IMR-90 (cell line): ENCODE measurements at regions not wholly inside any gene's neighbourhood (a gene's known extent, or its start where the extent isn't known, plus 50 kb on each side); places are given as distances from the start of the nearest gene placed in this dataset.

Experiments
- ATAC-seq: fragments of 200-7000 bp; cut with Tn5 transposase; 2 replicates; pipeline ENCODE4 v1.9.1; 2020; ENCODE audit warnings: low read depth, mild to moderate bottlenecking, moderate library complexity
- BruUV-seq: library from RNA; stranded (reverse); fragments of 400-500 nt; replicated peaks from 2 replicates; lab custom pipeline; 2021; lab: Mats Ljungman, UMichigan
- CTCF ChIA-PET: fragments of 300-600 bp; formaldehyde crosslinking; extraction: SDS; loops from one replicate; lab custom pipeline; 2021; ENCODE audit warnings: antibody characterized with exemption; lab: Yijun Ruan, JAX
- POLR2A ChIA-PET: fragments of 300-600 bp; sonication (Branson Sonifier 250); formaldehyde crosslinking; loops from one replicate; lab custom pipeline; 2022; ENCODE audit warnings: antibody characterized with exemption; ENCODE audit not compliant: unreplicated experiment; lab: Charles Lee
- DNase-seq: peaks from one replicate; pipeline ENCODE4 v3.0.0; 2013
- H2AFZ ChIP-seq: replicated peaks from 2 replicates; pipeline ENCODE3; 2013; ENCODE audit warnings: low read length, mild to moderate bottlenecking; ENCODE audit not compliant: poor library complexity
- H2AK5ac ChIP-seq: 2 replicates; pipeline ENCODE4 v1.6.1; 2013; ENCODE audit warnings: low read depth, low read length, inconsistent platforms
- H2AK9ac ChIP-seq: replicated peaks from 2 replicates; pipeline ENCODE3; 2013; ENCODE audit warnings: mild to moderate bottlenecking, low read depth, low read length, moderate library complexity; ENCODE audit not compliant: poor library complexity
- H2BK120ac ChIP-seq: 2 replicates; pipeline ENCODE4 v1.6.1; 2013; ENCODE audit warnings: low read depth, low read length, inconsistent platforms
- H2BK15ac ChIP-seq: 3 replicates; pipeline ENCODE4 v1.6.1; 2013; ENCODE audit warnings: low read depth, low read length, inconsistent platforms
- H2BK20ac ChIP-seq: 2 replicates; pipeline ENCODE4 v1.6.1; 2013; ENCODE audit warnings: low read depth, mild to moderate bottlenecking, inconsistent platforms, low read length, moderate library complexity
- H2BK5ac ChIP-seq: 2 replicates; pipeline ENCODE4 v1.6.1; 2013; ENCODE audit warnings: mild to moderate bottlenecking, low read depth, low read length, inconsistent platforms; ENCODE audit not compliant: poor library complexity, severe bottlenecking
- H3K14ac ChIP-seq: replicated peaks from 2 replicates; pipeline ENCODE4 v1.6.1; 2013; ENCODE audit warnings: low read depth, low read length, inconsistent platforms
- H3K18ac ChIP-seq: 2 replicates; pipeline ENCODE4 v1.6.1; 2013; ENCODE audit warnings: low read depth, low read length, control low read depth
- H3K23ac ChIP-seq: 2 replicates; pipeline ENCODE4 v1.6.1; 2013; ENCODE audit warnings: low read depth, low read length, inconsistent platforms
- H3K27ac ChIP-seq: 2 replicates; pipeline ENCODE4 v1.5.1; 2013; ENCODE audit warnings: mild to moderate bottlenecking, control low read depth, low read length; ENCODE audit not compliant: insufficient read depth
- H3K27me3 ChIP-seq: 2 replicates; pipeline ENCODE4 v1.6.1; 2013; ENCODE audit warnings: low read length; ENCODE audit not compliant: control insufficient read depth, insufficient read depth
- H3K36me3 ChIP-seq: 2 replicates; pipeline ENCODE4 v1.6.1; 2013; ENCODE audit warnings: low read length, mixed read lengths; ENCODE audit not compliant: control insufficient read depth, insufficient read depth
- H3K4ac ChIP-seq: 2 replicates; pipeline ENCODE4 v1.6.1; 2013; ENCODE audit warnings: low read depth, low read length, inconsistent platforms
- H3K4me1 ChIP-seq: 2 replicates; pipeline ENCODE4 v1.6.1; 2013; ENCODE audit warnings: low read length, mixed read lengths; ENCODE audit not compliant: control insufficient read depth, insufficient read depth
- H3K4me2 ChIP-seq: 2 replicates; pipeline ENCODE4 v1.6.1; 2013; ENCODE audit warnings: low read depth, mild to moderate bottlenecking, control low read depth, low read length, moderate library complexity
- H3K4me3 ChIP-seq: 2 replicates; pipeline ENCODE4 v1.5.1; 2013; ENCODE audit warnings: low read depth, mild to moderate bottlenecking, control low read depth, low read length, moderate library complexity; ENCODE audit not compliant: insufficient read depth
- H3K56ac ChIP-seq: 2 replicates; pipeline ENCODE4 v1.6.1; 2013; ENCODE audit warnings: low read length, inconsistent platforms; ENCODE audit not compliant: insufficient read depth; ENCODE audit errors: extremely low read depth
- H3K79me1 ChIP-seq, 2 experiments: 2 replicates each; pipeline ENCODE4 v1.6.1; 2013; ENCODE audit warnings: low read length in 2 of 2, inconsistent platforms in 1 of 2, low read depth in 1 of 2
- H3K9ac ChIP-seq: 2 replicates; pipeline ENCODE4 v1.6.1; 2013; ENCODE audit warnings: low read depth, low read length, control low read depth
- H3K9me1 ChIP-seq: 2 replicates; pipeline ENCODE4 v1.6.1; 2013; ENCODE audit warnings: low read length, inconsistent platforms; ENCODE audit not compliant: insufficient read depth
- H3K9me3 ChIP-seq: 2 replicates; pipeline ENCODE4 v1.6.1; 2013; ENCODE audit warnings: low read length; ENCODE audit not compliant: control insufficient read depth, insufficient read depth
- H4K20me1 ChIP-seq: 2 replicates; pipeline ENCODE4 v1.6.1; 2013; ENCODE audit warnings: low read length, inconsistent platforms; ENCODE audit not compliant: insufficient read depth
- H4K5ac ChIP-seq: 2 replicates; pipeline ENCODE4 v1.6.1; 2013; ENCODE audit warnings: mild to moderate bottlenecking, low read depth, low read length, control low read depth
- H4K8ac ChIP-seq, 2 experiments: 2 replicates each; pipeline ENCODE4 v1.6.1; 2013; ENCODE audit warnings: low read depth in 2 of 2, low read length in 2 of 2, control low read depth in 1 of 2, inconsistent platforms in 1 of 2
- H4K91ac ChIP-seq: 2 replicates; pipeline ENCODE4 v1.6.1; 2013; ENCODE audit warnings: low read depth, low read length, inconsistent platforms; ENCODE audit not compliant: insufficient read depth
- BHLHE40 ChIP-seq: fragments of 150-350 bp; IDR thresholded peaks from 2 replicates; pipeline ENCODE4 v1.6.1; 2016; ENCODE audit warnings: mild to moderate bottlenecking, low read depth, low read length
- CEBPB ChIP-seq: IDR thresholded peaks from 2 replicates; pipeline ENCODE4 v1.6.1; 2012; ENCODE audit warnings: low read depth, low read length, improper control_type of control experiment
- CHD1 ChIP-seq: IDR thresholded peaks from 2 replicates; pipeline ENCODE4 v1.6.1; 2012; ENCODE audit warnings: low read depth, low read length, improper control_type of control experiment
- CTCF ChIP-seq: conservative IDR thresholded peaks from 2 replicates; pipeline ENCODE4 v1.5.1; 2012; ENCODE audit warnings: mild to moderate bottlenecking, low read depth, low read length, improper control_type of control experiment
- ELK1 ChIP-seq: fragments of 150-350 bp; IDR thresholded peaks from 2 replicates; pipeline ENCODE4 v1.6.1; 2016; ENCODE audit warnings: low read depth, mild to moderate bottlenecking, low read length, moderate library complexity, borderline replicate concordance
- MAFK ChIP-seq: IDR thresholded peaks from 2 replicates; pipeline ENCODE4 v1.6.1; 2012; ENCODE audit warnings: low read depth, low read length, improper control_type of control experiment
- MAZ ChIP-seq: IDR thresholded peaks from 2 replicates; pipeline ENCODE4 v1.6.1; 2012; ENCODE audit warnings: low read depth, mild to moderate bottlenecking, low read length, improper control_type of control experiment, moderate library complexity, borderline replicate concordance
- MXI1 ChIP-seq: IDR thresholded peaks from 2 replicates; pipeline ENCODE4 v1.6.1; 2012; ENCODE audit warnings: low read depth, mild to moderate bottlenecking, low read length, moderate library complexity, borderline replicate concordance
- NFE2L2 ChIP-seq: fragments of 150-350 bp; IDR thresholded peaks from 2 replicates; pipeline ENCODE4 v1.6.1; 2016; ENCODE audit warnings: low read depth, mild to moderate bottlenecking, low read length
- POLR2A ChIP-seq: IDR thresholded peaks from 2 replicates; pipeline ENCODE4 v1.6.1; 2012; ENCODE audit warnings: mild to moderate bottlenecking, low read depth, low read length
- RAD21 ChIP-seq: IDR thresholded peaks from 2 replicates; pipeline ENCODE4 v1.6.1; 2012; ENCODE audit warnings: low read length, improper control_type of control experiment
- RCOR1 ChIP-seq: IDR thresholded peaks from 2 replicates; pipeline ENCODE4 v1.6.1; 2012; ENCODE audit warnings: mild to moderate bottlenecking, low read length, improper control_type of control experiment; ENCODE audit not compliant: insufficient replicate concordance
- RFX5 ChIP-seq: IDR thresholded peaks from 2 replicates; pipeline ENCODE4 v1.8.0; 2012; ENCODE audit warnings: low read depth, mild to moderate bottlenecking, low read length, moderate library complexity
- SMC3 ChIP-seq: fragments of 150-350 bp; IDR thresholded peaks from 2 replicates; pipeline ENCODE4 v1.6.1; 2016; ENCODE audit warnings: low read depth, mild to moderate bottlenecking, antibody characterized with exemption, low read length, moderate library complexity
- WGBS, 2 experiments: methylation state at CpG; one replicate each; pipeline versions ENCODE4 v1.1.5 to v1.1.7; 2013; ENCODE audit warnings: missing lambda C conversion rate in 2 of 2; ENCODE audit not compliant: insufficient read length in 1 of 2; ENCODE audit errors: extremely low coverage in 2 of 2; 5-methylcytosine and 5-hydroxymethylcytosine counted together
- dilution Hi-C: fragments of 300-500 bp; cut with HindIII; formaldehyde crosslinking; loops from one replicate; pipeline ENCODE4 v1.14.3; 2018; ENCODE audit warnings: low sequenced_read_pairs; ENCODE audit not compliant: unreplicated experiment
- in situ Hi-C: fragments of 300-500 bp; cut with MboI; formaldehyde crosslinking; loops from 3 replicates; pipeline ENCODE4 v1.14.3; 2019; ENCODE audit warnings: low sequenced_read_pairs, inconsistent platforms, mixed read lengths
- intact Hi-C: fragments of 100-400 bp; cut with micrococcal nuclease; formaldehyde crosslinking; loops from 2 replicates; pipeline ENCODE4 v1.10.0; 2022

- POLR2A ChIA-PET, result interaction anchor here (0.6 kb wide), 1 partner anchor 54 kb away, joined by 6 read pairs; no protein-coding TSS in a partner anchor
- ATAC-seq, result no peak
- BruUV-seq, result no TSS peak
These were observed 107.0 kb downstream of the HMHB1 start for GRCh38 chr5:143918961-143919360.

More at GRCh38 chr5:143918961-143919360, 107.0 kb downstream of the HMHB1 start:
- no peak overlapping the region for H2BK5ac ChIP-seq
- dilution Hi-C loops, result no loop called here
- no peak overlapping the region for H3K9ac ChIP-seq
- H3K4ac ChIP-seq, result no peak overlapping the region
- no peak overlapping the region for H2AK9ac ChIP-seq
- H2BK15ac ChIP-seq, result no peak overlapping the region
- H4K20me1 ChIP-seq, result no peaks in the 10 kb centered on the region
- H3K18ac ChIP-seq, result no peak overlapping the region
- H2AFZ ChIP-seq, result no peak overlapping the region
- H3K79me1 ChIP-seq, result no peaks in the 10 kb centered on the region
- CTCF ChIA-PET, result no interaction called here
- H2AK5ac ChIP-seq, result no peak overlapping the region
- in situ Hi-C loops, result no loop called here
- no peak overlapping the region for H4K5ac ChIP-seq
- WGBS, 2 experiments, result no CpG with 5 or more reads among the region's 1 CpG
- H3K4me1 ChIP-seq, result peaks cover 12% of the 10 kb centered on the region
- no peak overlapping the region for H3K4me2 ChIP-seq
- H3K9me1 ChIP-seq, result no peaks in the 10 kb centered on the region; the same call in 1 of the 2 replicates
- TF ChIP-seq RCOR1, result no peak
- no peak for TF ChIP-seq CTCF
- no peak for TF ChIP-seq RAD21
- no peak for TF ChIP-seq MXI1
- no peak for TF ChIP-seq NFE2L2
- no peak for TF ChIP-seq MAFK
- no peak for TF ChIP-seq ELK1
- TF ChIP-seq RFX5, result no peak
- TF ChIP-seq CHD1, result no peak
- no peak for TF ChIP-seq BHLHE40
- no peak for TF ChIP-seq CEBPB
- no peak for TF ChIP-seq POLR2A
- no peak for TF ChIP-seq SMC3
- TF ChIP-seq MAZ, result no peak
- H4K8ac ChIP-seq, result no peak overlapping the region
- H3K9me3 ChIP-seq, result no peaks in the 10 kb centered on the region
- H3K36me3 ChIP-seq, result no peaks in the 10 kb centered on the region
- no peaks in the 10 kb centered on the region for H3K27me3 ChIP-seq
- H3K4me3 ChIP-seq, result no peak overlapping the region
- H3K23ac ChIP-seq, result no peak overlapping the region
- H3K14ac ChIP-seq, result no peak overlapping the region
- H2BK120ac ChIP-seq, result no peak overlapping the region
- no peak overlapping the region for H3K27ac ChIP-seq
- no peak overlapping the region for H3K56ac ChIP-seq
- no peak for DNase-seq
- no peak overlapping the region for H4K91ac ChIP-seq
- intact Hi-C loops, result no loop called here
- H2BK20ac ChIP-seq, result no peak overlapping the region
